H9 (cell line): ENCODE measurements at regions not wholly inside any gene's neighbourhood (a gene's known extent, or its start where the extent isn't known, plus 50 kb on each side); places are given as distances from the start of the nearest gene placed in this dataset.
A peak's percentile ranks its signal among the peaks of the same experiment; 100 is the strongest.

Source experiments
- DNase-seq: peaks from one replicate; pipeline ENCODE4 v3.0.0-alpha.2; 2017
- H2AFZ ChIP-seq: one replicate; pipeline ENCODE4 v1.6.1; 2013; ENCODE audit warnings: mild to moderate bottlenecking, low read length, control low read depth, moderate library complexity
- H2AK5ac ChIP-seq: 2 replicates; pipeline ENCODE4 v1.6.1; 2013; ENCODE audit warnings: low read length, control low read depth, mixed read lengths; ENCODE audit not compliant: insufficient read length
- H2BK120ac ChIP-seq: one replicate; pipeline ENCODE4 v1.6.1; 2013; ENCODE audit warnings: low read depth, mild to moderate bottlenecking, low read length, control low read depth, inconsistent platforms; ENCODE audit not compliant: poor library complexity, severe bottlenecking
- H2BK12ac ChIP-seq: 2 replicates; pipeline ENCODE4 v1.6.1; 2013; ENCODE audit warnings: low read length, control low read depth, mixed read lengths, low read depth; ENCODE audit not compliant: insufficient read length
- H2BK15ac ChIP-seq: 2 replicates; pipeline ENCODE4 v1.6.1; 2013; ENCODE audit warnings: low read depth, low read length, control low read depth
- H2BK20ac ChIP-seq: one replicate; pipeline ENCODE4 v1.6.1; 2013; ENCODE audit warnings: low read depth, mild to moderate bottlenecking, low read length, control low read depth, inconsistent platforms; ENCODE audit not compliant: poor library complexity, severe bottlenecking
- H2BK5ac ChIP-seq: 2 replicates; pipeline ENCODE4 v1.6.1; 2013; ENCODE audit warnings: low read length, control low read depth, mixed read lengths; ENCODE audit not compliant: insufficient read length
- H3K14ac ChIP-seq: 2 replicates; pipeline ENCODE4 v1.6.1; 2013; ENCODE audit warnings: low read length, control low read depth; ENCODE audit not compliant: insufficient read depth
- H3K18ac ChIP-seq: 2 replicates; pipeline ENCODE4 v1.6.1; 2013; ENCODE audit warnings: low read depth, mild to moderate bottlenecking, mixed read lengths, low read length, control low read depth; ENCODE audit not compliant: insufficient read length
- H3K23ac ChIP-seq: 2 replicates; pipeline ENCODE4 v1.6.1; 2013; ENCODE audit warnings: low read length, control low read depth, mixed read lengths, low read depth; ENCODE audit not compliant: insufficient read length
- H3K23me2 ChIP-seq: 2 replicates; pipeline ENCODE4 v1.6.1; 2013; ENCODE audit warnings: low read depth, mild to moderate bottlenecking, mixed read lengths, low read length, control low read depth; ENCODE audit not compliant: insufficient read length, poor library complexity, severe bottlenecking
- H3K27ac ChIP-seq: 2 replicates; pipeline ENCODE4 v1.5.1; 2013; ENCODE audit warnings: low read length, control low read depth, mixed read lengths, low read depth; ENCODE audit not compliant: insufficient read length
- H3K27me3 ChIP-seq: 2 replicates; pipeline ENCODE4 v1.6.1; 2013; ENCODE audit warnings: low read length, control low read depth, inconsistent platforms; ENCODE audit not compliant: insufficient read depth
- H3K4ac ChIP-seq: 2 replicates; pipeline ENCODE4 v1.6.1; 2013; ENCODE audit warnings: low read depth, mild to moderate bottlenecking, control low read depth, inconsistent platforms, low read length, moderate library complexity
- H3K4me1 ChIP-seq: 2 replicates; pipeline ENCODE4 v1.6.1; 2013; ENCODE audit warnings: low read length, control low read depth, inconsistent platforms; ENCODE audit not compliant: insufficient read depth
- H3K4me2 ChIP-seq: 2 replicates; pipeline ENCODE4 v1.6.1; 2013; ENCODE audit warnings: low read length, control low read depth, mixed read lengths; ENCODE audit not compliant: insufficient read length, insufficient read depth
- H3K56ac ChIP-seq: 2 replicates; pipeline ENCODE4 v1.6.1; 2013; ENCODE audit warnings: low read depth, mild to moderate bottlenecking, mixed read lengths, low read length, control low read depth; ENCODE audit not compliant: insufficient read length
- H3K79me1 ChIP-seq: 2 replicates; pipeline ENCODE4 v1.6.1; 2013; ENCODE audit warnings: low read depth, mild to moderate bottlenecking, moderate library complexity, low read length, control low read depth, inconsistent platforms; ENCODE audit not compliant: insufficient read depth, poor library complexity, severe bottlenecking
- H3K79me2 ChIP-seq: 2 replicates; pipeline ENCODE4 v1.6.1; 2013; ENCODE audit warnings: low read length, control low read depth, inconsistent platforms; ENCODE audit not compliant: insufficient read depth
- H3K9ac ChIP-seq: 2 replicates; pipeline ENCODE4 v1.6.1; 2013; ENCODE audit warnings: low read length, control low read depth, mixed read lengths; ENCODE audit not compliant: insufficient read length; ENCODE audit errors: extremely low read depth
- H3K9me3 ChIP-seq: one replicate; pipeline ENCODE4 v1.6.1; 2013; ENCODE audit warnings: low read depth, low read length, inconsistent platforms; ENCODE audit not compliant: control insufficient read depth
- H3T11ph ChIP-seq: one replicate; pipeline ENCODE4 v1.6.1; 2013; ENCODE audit warnings: mild to moderate bottlenecking, low read length, control low read depth, inconsistent platforms
- H4K20me1 ChIP-seq: one replicate; pipeline ENCODE4 v1.6.1; 2013; ENCODE audit not compliant: control insufficient read depth, insufficient read length, insufficient read depth
- H4K5ac ChIP-seq: 2 replicates; pipeline ENCODE4 v1.6.1; 2013; ENCODE audit warnings: low read depth, mild to moderate bottlenecking, mixed read lengths, low read length, control low read depth; ENCODE audit not compliant: insufficient read length
- H4K8ac ChIP-seq: replicated peaks from 2 replicates; pipeline ENCODE4 v1.6.1; 2013; ENCODE audit warnings: low read length, control low read depth, mixed read lengths, low read depth; ENCODE audit not compliant: insufficient read length
- H4K91ac ChIP-seq: 2 replicates; pipeline ENCODE4 v1.6.1; 2013; ENCODE audit warnings: low read depth, mild to moderate bottlenecking, moderate library complexity, mixed read lengths, low read length, control low read depth; ENCODE audit not compliant: insufficient read length
- H3K27ac Mint-ChIP-seq, 3 experiments: 2 replicates in 2 of 3; 3 replicates in 1 of 3; pipeline ENCODE4 v1.8.0; 2020 to 2021; ENCODE audit warnings: mixed read lengths in 3 of 3, mild to moderate bottlenecking in 1 of 3, moderate library complexity in 1 of 3
- H3K27me3 Mint-ChIP-seq: 2 replicates; pipeline ENCODE4 v1.8.0; 2021; ENCODE audit warnings: low read depth, mild to moderate bottlenecking, moderate library complexity, mixed read lengths
- H3K36me3 Mint-ChIP-seq, 3 experiments: 2 replicates in 2 of 3; 3 replicates in 1 of 3; pipeline ENCODE4 v1.8.0; 2020 to 2021; ENCODE audit warnings: low read depth in 3 of 3, mixed read lengths in 3 of 3; ENCODE audit not compliant: insufficient read depth in 1 of 3
- H3K4me1 Mint-ChIP-seq, 2 experiments: 2 replicates each; pipeline ENCODE4 v1.8.0; 2020; ENCODE audit warnings: mixed read lengths in 2 of 2
- H3K4me3 Mint-ChIP-seq, 2 experiments: 2 replicates in 1 of 2; 3 replicates in 1 of 2; pipeline ENCODE4 v1.8.0; 2020 to 2021; ENCODE audit warnings: mild to moderate bottlenecking in 2 of 2, mixed read lengths in 2 of 2, moderate library complexity in 1 of 2
- H3K9me3 Mint-ChIP-seq, 2 experiments: 2 replicates in 1 of 2; 3 replicates in 1 of 2; pipeline ENCODE4 v1.8.0; 2020; ENCODE audit warnings: mild to moderate bottlenecking in 2 of 2, mixed read lengths in 2 of 2, moderate library complexity in 1 of 2
- WGBS: extraction: QIAGEN DNeasy Blood & Tissue Kit; methylation state at CpG from one replicate; pipeline ENCODE4 v1.1.7; 2013; ENCODE audit warnings: missing lambda C conversion rate, low lambda C conversion rate, mixed read lengths; ENCODE audit not compliant: insufficient read length; ENCODE audit errors: extremely low coverage; 5-methylcytosine and 5-hydroxymethylcytosine counted together
- TF ChIP-seq, protein P1 (sequence below): fragments of 200-600 bp; sonication (generic); conservative IDR thresholded peaks from 3 replicates; pipeline ENCODE4 v1.8.0; 2021; ENCODE audit warnings: antibody characterized with exemption, mild to moderate bottlenecking

DNA sequence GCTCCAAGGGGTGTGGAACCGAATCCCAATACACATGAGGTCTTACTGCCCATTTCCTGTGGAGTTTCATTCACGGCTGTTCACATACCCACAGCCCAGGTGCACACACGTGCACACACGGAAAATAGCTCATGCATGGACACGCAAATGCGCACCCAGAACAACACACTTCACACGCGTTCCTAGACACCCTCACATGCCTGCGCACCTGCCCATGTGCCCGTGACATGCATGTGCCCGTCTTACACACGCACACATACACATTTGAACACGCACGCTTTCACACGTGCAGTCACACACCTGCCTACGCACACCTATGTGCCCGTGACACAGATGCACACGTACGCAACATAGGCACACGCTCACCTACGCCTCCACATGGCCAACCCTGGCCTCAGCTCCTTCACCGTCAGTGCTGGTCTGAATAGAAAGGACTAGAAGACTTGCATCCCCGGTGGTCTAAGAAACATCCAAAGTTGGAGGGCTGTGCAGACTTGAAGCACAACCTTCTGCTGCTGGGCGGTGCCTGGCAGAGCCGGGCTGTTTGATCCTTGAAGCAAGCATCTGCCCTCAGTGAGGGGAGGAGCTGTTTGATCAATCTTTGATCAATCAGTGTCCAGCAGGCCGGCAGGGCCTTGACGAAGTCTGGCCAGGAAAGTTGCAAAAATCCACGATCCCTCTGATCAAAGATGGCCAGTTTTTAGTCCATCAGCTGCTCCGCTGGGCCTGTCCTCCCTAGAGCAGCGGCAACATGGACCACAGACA, 164.7 kb downstream of the OLFM1 start:
- Histone ChIP-seq H3K79me1 (no peaks in the 10 kb centered on the region), H2AFZ (no peak overlapping the region), H3K4ac (no peak overlapping the region), H2BK12ac (no peak overlapping the region), H3K79me2 (no peaks in the 10 kb centered on the region), H3K9ac (no peak overlapping the region), H3K18ac (no peak overlapping the region), H4K91ac (no peak overlapping the region), H3K27me3 (no peaks in the 10 kb centered on the region), H4K20me1 (no peaks in the 10 kb centered on the region), H3K9me3 (no peaks in the 10 kb centered on the region), H3K23me2 (no peaks in the 10 kb centered on the region), H3K14ac (no peak overlapping the region), H4K8ac (no peak overlapping the region), H2BK120ac (no peak overlapping the region), H4K5ac (no peak overlapping the region), H3K56ac (no peak overlapping the region), H2BK15ac (no peak overlapping the region), H2AK5ac (no peak overlapping the region), H3T11ph (no peak overlapping the region), H3K4me2 (no peak overlapping the region), H3K4me1 (no peaks in the 10 kb centered on the region; the same call in 1 of the 2 replicates), H3K23ac (no peak overlapping the region), H3K27ac (no peak overlapping the region), H2BK5ac (no peak overlapping the region), H2BK20ac (no peak overlapping the region)
- Mint-ChIP-seq H3K36me3 (no peaks in the 10 kb centered on the region), H3K4me3 (no peak overlapping the region), H3K27me3 (peaks cover 8% of the 10 kb centered on the region), H3K27ac (peak overlapping the region in 1 of 3 experiments; percentile 40; a peak in 1 of 7 replicates), H3K9me3 (no peaks in the 10 kb centered on the region; a peak in 1 of 5 replicates), H3K4me1 (peaks cover 19 to 38% of the 10 kb centered on the region in 2 experiments)
- WGBS: no CpG with 5 or more reads among the region's 30 CpGs
- no peak for DNase-seq
- TF ChIP-seq, protein P1, sequence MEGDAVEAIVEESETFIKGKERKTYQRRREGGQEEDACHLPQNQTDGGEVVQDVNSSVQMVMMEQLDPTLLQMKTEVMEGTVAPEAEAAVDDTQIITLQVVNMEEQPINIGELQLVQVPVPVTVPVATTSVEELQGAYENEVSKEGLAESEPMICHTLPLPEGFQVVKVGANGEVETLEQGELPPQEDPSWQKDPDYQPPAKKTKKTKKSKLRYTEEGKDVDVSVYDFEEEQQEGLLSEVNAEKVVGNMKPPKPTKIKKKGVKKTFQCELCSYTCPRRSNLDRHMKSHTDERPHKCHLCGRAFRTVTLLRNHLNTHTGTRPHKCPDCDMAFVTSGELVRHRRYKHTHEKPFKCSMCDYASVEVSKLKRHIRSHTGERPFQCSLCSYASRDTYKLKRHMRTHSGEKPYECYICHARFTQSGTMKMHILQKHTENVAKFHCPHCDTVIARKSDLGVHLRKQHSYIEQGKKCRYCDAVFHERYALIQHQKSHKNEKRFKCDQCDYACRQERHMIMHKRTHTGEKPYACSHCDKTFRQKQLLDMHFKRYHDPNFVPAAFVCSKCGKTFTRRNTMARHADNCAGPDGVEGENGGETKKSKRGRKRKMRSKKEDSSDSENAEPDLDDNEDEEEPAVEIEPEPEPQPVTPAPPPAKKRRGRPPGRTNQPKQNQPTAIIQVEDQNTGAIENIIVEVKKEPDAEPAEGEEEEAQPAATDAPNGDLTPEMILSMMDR: no peak
